Lower leg skin (tissue), 4 donors: ENCODE measurements at regions not wholly inside any gene's neighbourhood (a gene's known extent, or its start where the extent isn't known, plus 50 kb on each side); places are given as distances from the start of the nearest gene placed in this dataset.

Experiments
- DNase-seq, 2 donors: peaks; one replicate each; pipeline ENCODE4 v3.0.0-alpha.2; 2019; ENCODE audit warnings: low spot score in 2 of 2
- H3K4me3 ChIP-seq: fragments of 200-600 bp; sonication (generic); 2 replicates; pipeline ENCODE4 v1.5.1; 2017; ENCODE audit warnings: mild to moderate bottlenecking, low read depth; ENCODE audit not compliant: poor library complexity, severe bottlenecking
- POLR2A ChIP-seq, 2 donors: fragments of 450-650 bp; IDR thresholded peaks; one replicate each; pipeline ENCODE4 v1.6.1; 2016 to 2017; ENCODE audit warnings: antibody characterized with exemption in 2 of 2, mild to moderate bottlenecking in 1 of 2, moderate library complexity in 1 of 2
- WGBS, 2 donors: methylation state at CpG; one replicate each; pipeline ENCODE4 v1.1.5; 2018; 5-methylcytosine and 5-hydroxymethylcytosine counted together
- intact Hi-C: fragments of 100-400 bp; cut with DNase I; formaldehyde crosslinking; loops from one replicate; pipeline ENCODE4 v1.15.0; 2023; ENCODE audit warnings: low total_unique reads
- TF ChIP-seq, protein P1 (sequence below), 3 donors: fragments of 450-650 bp; IDR thresholded peaks; one replicate each; pipeline ENCODE4 v1.5.1; 2016; ENCODE audit warnings: antibody characterized with exemption in 3 of 3, mild to moderate bottlenecking in 3 of 3, moderate library complexity in 2 of 3

DNA sequence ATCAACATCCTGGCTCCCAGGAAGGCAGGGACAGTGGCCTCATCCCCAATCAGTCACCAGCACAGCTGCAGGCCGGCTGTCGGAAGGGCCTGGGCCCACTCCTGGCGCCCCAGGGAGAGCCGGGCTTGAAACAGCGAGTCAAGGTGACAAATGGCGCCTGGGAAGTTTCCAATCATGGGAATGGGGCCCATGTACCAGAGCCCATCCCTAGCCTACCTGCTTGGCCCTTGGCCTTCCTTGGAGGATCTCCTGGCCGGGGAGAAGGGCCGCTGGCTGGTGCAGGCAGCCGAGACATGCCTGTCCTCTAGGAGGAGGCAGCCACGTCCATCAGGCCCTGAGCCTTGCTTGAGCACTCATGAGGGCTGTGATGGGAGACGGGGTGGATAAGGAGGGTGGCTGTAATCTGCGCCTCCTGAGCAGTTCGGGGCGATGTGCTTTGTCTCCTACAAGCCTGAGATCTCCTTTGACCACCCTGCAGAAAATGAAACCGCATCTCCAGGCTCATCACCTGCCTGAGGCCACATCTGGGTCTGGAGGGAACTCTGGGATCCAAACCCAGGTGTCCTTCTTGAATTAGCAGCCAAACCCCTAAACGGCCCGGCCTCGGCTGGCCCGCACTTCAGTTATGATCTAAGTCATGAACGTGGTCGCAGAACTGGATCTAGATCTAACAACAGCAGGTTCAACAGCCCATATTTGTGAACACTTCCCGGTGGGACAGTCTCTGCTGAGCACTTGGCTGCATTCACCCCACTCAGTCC, 862.0 kb downstream of the TBC1D22A start:
- intact Hi-C loops, result no loop called here
- WGBS, 2 donors, result 86 to 91% methylated on average over 14 to 22 of the region's 22 CpGs
- no peak overlapping the region for H3K4me3 ChIP-seq
- peak in 1 of 2 donors; percentile 74 for DNase-seq
- TF ChIP-seq, protein P1, sequence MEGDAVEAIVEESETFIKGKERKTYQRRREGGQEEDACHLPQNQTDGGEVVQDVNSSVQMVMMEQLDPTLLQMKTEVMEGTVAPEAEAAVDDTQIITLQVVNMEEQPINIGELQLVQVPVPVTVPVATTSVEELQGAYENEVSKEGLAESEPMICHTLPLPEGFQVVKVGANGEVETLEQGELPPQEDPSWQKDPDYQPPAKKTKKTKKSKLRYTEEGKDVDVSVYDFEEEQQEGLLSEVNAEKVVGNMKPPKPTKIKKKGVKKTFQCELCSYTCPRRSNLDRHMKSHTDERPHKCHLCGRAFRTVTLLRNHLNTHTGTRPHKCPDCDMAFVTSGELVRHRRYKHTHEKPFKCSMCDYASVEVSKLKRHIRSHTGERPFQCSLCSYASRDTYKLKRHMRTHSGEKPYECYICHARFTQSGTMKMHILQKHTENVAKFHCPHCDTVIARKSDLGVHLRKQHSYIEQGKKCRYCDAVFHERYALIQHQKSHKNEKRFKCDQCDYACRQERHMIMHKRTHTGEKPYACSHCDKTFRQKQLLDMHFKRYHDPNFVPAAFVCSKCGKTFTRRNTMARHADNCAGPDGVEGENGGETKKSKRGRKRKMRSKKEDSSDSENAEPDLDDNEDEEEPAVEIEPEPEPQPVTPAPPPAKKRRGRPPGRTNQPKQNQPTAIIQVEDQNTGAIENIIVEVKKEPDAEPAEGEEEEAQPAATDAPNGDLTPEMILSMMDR (IDR thresholded peaks at IDR 0.05), result no peak
- no peak for TF ChIP-seq POLR2A (IDR thresholded peaks at IDR 0.05)

DNA sequence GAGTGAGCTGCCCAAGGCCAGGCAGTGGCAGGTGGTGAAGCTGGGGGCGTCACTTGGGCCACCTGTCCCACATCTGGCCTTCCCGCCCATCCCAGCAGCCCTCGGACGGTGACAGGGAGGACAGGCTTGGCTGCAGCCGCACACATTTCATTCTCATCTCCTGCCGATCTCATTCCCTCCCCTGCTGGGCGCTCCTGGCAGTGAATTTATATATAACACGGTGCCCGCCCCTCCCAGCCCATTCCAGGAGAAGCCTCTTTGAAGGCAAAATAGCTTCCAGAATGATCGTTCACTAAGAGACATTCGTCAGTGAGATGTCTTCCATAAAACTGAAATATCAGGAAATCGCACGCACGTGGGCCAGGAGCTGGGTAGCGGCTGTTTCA, 861.3 kb downstream of the TBC1D22A start:
- DNase-seq, result peak in 1 of 2 donors; percentile 71
- WGBS, 2 donors, result 62 to 72% methylated on average over 15 of the region's 15 CpGs
- H3K4me3 ChIP-seq, result no peak overlapping the region
- TF ChIP-seq, protein P1 (IDR thresholded peaks at IDR 0.05), result no peak
- no peak for TF ChIP-seq POLR2A (IDR thresholded peaks at IDR 0.05)
- intact Hi-C loops, result no loop called here

DNA sequence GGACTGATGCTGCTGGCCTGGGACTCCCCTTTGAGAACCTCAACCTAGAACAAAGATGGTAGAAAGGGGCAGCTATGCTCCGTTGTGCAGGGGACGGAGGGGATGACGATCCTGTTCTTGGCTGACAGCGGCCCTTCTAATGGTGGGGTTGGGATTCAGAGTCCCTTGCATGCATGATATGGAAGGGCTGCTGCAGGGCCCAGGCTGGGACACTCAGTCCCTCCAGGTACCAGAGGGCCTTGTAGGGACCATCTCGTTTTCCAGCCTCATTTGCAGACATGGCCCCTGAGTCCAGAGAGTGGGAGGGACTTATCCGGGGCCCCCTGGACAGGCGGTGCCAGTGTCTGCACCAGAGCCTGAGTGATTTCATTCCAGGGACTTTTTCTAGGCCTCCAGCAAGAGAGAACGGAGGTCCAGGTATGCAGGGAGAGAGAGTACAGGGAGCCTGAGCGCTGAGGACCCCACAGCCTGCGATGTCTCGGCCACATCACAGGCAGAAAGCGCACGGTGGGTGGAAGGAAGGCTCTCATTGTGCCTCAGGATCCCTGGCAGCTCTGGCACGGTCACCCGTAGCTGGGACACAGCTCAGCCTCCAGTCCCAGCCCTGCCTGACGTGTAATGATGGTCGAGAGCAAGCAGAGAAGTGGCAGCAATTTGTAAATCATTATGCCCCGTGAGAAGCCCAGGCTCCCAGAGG, 860.8 kb downstream of the TBC1D22A start:
- TF ChIP-seq POLR2A (IDR thresholded peaks at IDR 0.05), result no peak
- TF ChIP-seq, protein P1 (IDR thresholded peaks at IDR 0.05), result no peak
- intact Hi-C loops, result no loop called here
- DNase-seq, result peak in 1 of 2 donors; percentile 32
- 82 to 84% methylated on average over 18 of the region's 18 CpGs for WGBS, 2 donors
- no peak overlapping the region for H3K4me3 ChIP-seq

DNA sequence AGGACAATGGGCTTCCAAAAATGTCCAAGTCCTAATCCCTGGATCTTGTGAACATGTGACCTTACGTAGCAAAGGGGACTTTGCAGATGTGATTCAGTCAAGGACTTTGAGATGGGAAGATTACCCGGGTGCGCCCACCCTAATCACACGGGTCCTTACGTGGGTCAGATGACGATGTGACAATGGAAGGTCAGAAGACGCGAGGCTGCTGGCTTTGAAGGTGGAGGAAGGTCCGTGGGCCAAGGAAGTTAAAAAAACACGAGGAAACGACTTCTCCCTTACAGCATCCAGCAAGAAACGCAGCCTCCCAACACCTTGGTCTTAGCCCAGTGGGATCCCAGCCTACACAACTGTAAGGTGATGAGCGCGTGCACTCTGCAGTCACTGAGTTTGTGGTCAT, 860.1 kb downstream of the TBC1D22A start:
- no peak for TF ChIP-seq POLR2A (IDR thresholded peaks at IDR 0.05)
- TF ChIP-seq, protein P1 (IDR thresholded peaks at IDR 0.05), result no peak
- no peak overlapping the region for H3K4me3 ChIP-seq
- 88 to 93% methylated on average over 14 of the region's 14 CpGs for WGBS, 2 donors
- peak in 1 of 2 donors; percentile 81 for DNase-seq
- intact Hi-C loops, result no loop called here

DNA sequence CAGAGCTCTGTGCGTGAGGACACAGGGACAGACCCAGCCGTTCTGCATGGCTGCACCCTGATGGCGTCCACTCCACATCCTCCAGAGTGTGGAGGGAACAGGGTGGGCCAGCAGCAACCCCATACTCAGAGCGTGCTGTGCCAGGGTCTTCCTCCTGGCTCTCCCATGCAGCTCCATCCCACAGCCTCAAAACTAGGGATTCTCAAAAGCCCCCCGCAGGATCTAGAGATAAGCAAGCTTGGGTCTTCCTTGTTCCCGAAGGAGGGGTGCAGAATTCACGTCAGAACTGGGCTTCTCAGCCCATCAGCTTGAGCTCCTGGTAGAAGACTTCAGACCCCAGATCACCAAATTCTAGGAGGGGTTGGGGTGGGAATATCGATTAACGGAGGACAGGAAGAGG, 858.8 kb downstream of the TBC1D22A start:
- TF ChIP-seq, protein P1 (IDR thresholded peaks at IDR 0.05), result no peak
- no peak for TF ChIP-seq POLR2A (IDR thresholded peaks at IDR 0.05)
- no peak overlapping the region for H3K4me3 ChIP-seq
- peak in 1 of 2 donors; percentile 52 for DNase-seq
- 68% methylated on average over 9 of the region's 9 CpGs for WGBS, 2 donors
- intact Hi-C loops, result no loop called here
